Raji (cell line): ENCODE measurements at regions not wholly inside any gene's neighbourhood (a gene's known extent, or its start where the extent isn't known, plus 50 kb on each side); places are given as distances from the start of the nearest gene placed in this dataset.

Experiments
- POLR2A ChIP-seq: IDR thresholded peaks from 2 replicates; pipeline ENCODE4 v1.6.1; 2011; ENCODE audit warnings: low read depth, low read length, control low read depth; ENCODE audit not compliant: insufficient read depth

GRCh38 chr3:72199530-72199929 is 414.6 kb upstream of the PROK2 start:
- TF ChIP-seq POLR2A = no peak

- no peak for TF ChIP-seq POLR2A
These were observed 411.5 kb upstream of the PROK2 start for GRCh38 chr3:72196377-72196929.

- no peak for TF ChIP-seq POLR2A
These were observed 410.9 kb upstream of the PROK2 start for GRCh38 chr3:72195895-72196294.

- no peak for TF ChIP-seq POLR2A
These were observed 409.5 kb upstream of the PROK2 start for GRCh38 chr3:72194458-72194857.

GRCh38 chr3:72193771-72194430 is 409.0 kb upstream of the PROK2 start:
- TF ChIP-seq POLR2A = no peak

GRCh38 chr3:72192572-72192971 is 407.6 kb upstream of the PROK2 start:
- TF ChIP-seq POLR2A = no peak

GRCh38 chr3:72191209-72191960 is 406.4 kb upstream of the PROK2 start:
- TF ChIP-seq POLR2A = no peak

- no peak for TF ChIP-seq POLR2A
These were observed 405.1 kb upstream of the PROK2 start for GRCh38 chr3:72190050-72190449.

- no peak for TF ChIP-seq POLR2A
These were observed 404.4 kb upstream of the PROK2 start for GRCh38 chr3:72189339-72189738.

GRCh38 chr3:72188536-72188935 is 403.6 kb upstream of the PROK2 start:
- no peak for TF ChIP-seq POLR2A

GRCh38 chr3:72187131-72187530 is 402.2 kb upstream of the PROK2 start:
- no peak for TF ChIP-seq POLR2A

- TF ChIP-seq POLR2A = no peak
These were observed 401.5 kb upstream of the PROK2 start for GRCh38 chr3:72186400-72186855.

GRCh38 chr3:72185549-72186399 is 400.8 kb upstream of the PROK2 start:
- TF ChIP-seq POLR2A = no peak

GRCh38 chr3:72183489-72183888 is 398.5 kb upstream of the PROK2 start:
- TF ChIP-seq POLR2A = no peak

- TF ChIP-seq POLR2A = no peak
These were observed 397.3 kb upstream of the PROK2 start for GRCh38 chr3:72182206-72182605.
